K562 (cell line): ENCODE measurements at regions not wholly inside any gene's neighbourhood (a gene's known extent, or its start where the extent isn't known, plus 50 kb on each side); places are given as distances from the start of the nearest gene placed in this dataset.

Experiments
- ATAC-seq: fragments of 200-7000 bp; cut with Tn5 transposase; 3 replicates; pipeline ENCODE4 v1.9.1; 2020; ENCODE audit warnings: moderate library complexity
- BruUV-seq: library from RNA; stranded (reverse); fragments of 400-500 nt; replicated peaks from 2 replicates; lab custom pipeline; 2021; lab: Mats Ljungman, UMichigan
- CTCF ChIA-PET: fragments of 300-600 bp; formaldehyde crosslinking; extraction: SDS; loops from one replicate; lab custom pipeline; 2021; ENCODE audit warnings: low intra/inter-chr PET ratio; lab: Yijun Ruan, JAX
- POLR2A ChIA-PET: fragments of 300-600, 350-650 bp; sonication (Branson Sonifier 250); formaldehyde crosslinking; extraction: SDS; loops from one replicate; lab custom pipeline; 2021; ENCODE audit warnings: antibody characterized with exemption, inconsistent platforms; lab: Yijun Ruan, JAX
- DNase-seq, 4 experiments: peaks; one replicate each; pipeline versions ENCODE4 v3.0.0 to v3.0.0-alpha.2; 2011 to 2018; ENCODE audit warnings: low spot score in 3 of 4, mixed read lengths in 3 of 4; ENCODE audit errors: extremely low read depth in 1 of 4
- FAIRE-seq: peaks from 2 replicates; lab custom pipeline; 2011; peaks lifted over from hg19 to GRCh38; lab: Jason Lieb, UNC
- H2AFZ ChIP-seq: 2 replicates; pipeline ENCODE4 v1.6.0; 2011; ENCODE audit warnings: low read depth, low read length, control low read depth, inconsistent platforms
- H3K27ac ChIP-seq: fragments of 200-600 bp; 3 replicates; pipeline ENCODE4 v1.8.0; 2011; ENCODE audit warnings: low read depth, mild to moderate bottlenecking, control low read depth, inconsistent platforms, low read length, moderate library complexity, mixed read lengths; ENCODE audit errors: extremely low read depth
- H3K27me3 ChIP-seq, 2 experiments: fragments of 300-600 bp in 1 of 2; 2 replicates in 1 of 2; 3 replicates in 1 of 2; pipeline versions ENCODE4 v1.6.0 to v1.8.0; 2011; ENCODE audit warnings: inconsistent platforms in 2 of 2, low read length in 2 of 2, mild to moderate bottlenecking in 1 of 2, mixed read lengths in 1 of 2, moderate library complexity in 1 of 2; ENCODE audit not compliant: control insufficient read depth in 2 of 2, insufficient read depth in 2 of 2
- H3K36me3 ChIP-seq: fragments of 300-600 bp; 3 replicates; pipeline ENCODE4 v1.8.0; 2011; ENCODE audit warnings: mild to moderate bottlenecking, low read length, inconsistent platforms; ENCODE audit not compliant: control insufficient read depth, insufficient read depth
- H3K4me1 ChIP-seq, 2 experiments: fragments of 200-600 bp in 1 of 2; replicated peaks in 1 of 2; 2 replicates in 1 of 2; 3 replicates in 1 of 2; pipeline versions ENCODE4 v1.5.1 to v1.8.0; 2011; ENCODE audit warnings: inconsistent platforms in 2 of 2, low read length in 2 of 2, mild to moderate bottlenecking in 1 of 2, mixed read lengths in 1 of 2, moderate library complexity in 1 of 2; ENCODE audit not compliant: control insufficient read depth in 2 of 2, insufficient read depth in 2 of 2
- H3K4me2 ChIP-seq: 2 replicates; pipeline ENCODE4 v1.6.1; 2011; ENCODE audit warnings: low read length, control low read depth, inconsistent platforms, mixed read lengths; ENCODE audit not compliant: insufficient read depth
- H3K4me3 ChIP-seq: fragments of 200-600 bp; sonication (generic), shearing (Covaris generic); 2 replicates; pipeline ENCODE4 v1.5.1; 2016; ENCODE audit warnings: control low read depth, inconsistent platforms
- H3K79me2 ChIP-seq: fragments of 200-600 bp; 3 replicates; pipeline ENCODE4 v1.8.0; 2011; ENCODE audit warnings: low read length, inconsistent platforms; ENCODE audit not compliant: control insufficient read depth, insufficient read depth
- H3K9ac ChIP-seq, 2 experiments: 2 replicates each; pipeline versions ENCODE4 v1.6.0 to v1.6.1; 2011; ENCODE audit warnings: low read depth in 2 of 2, low read length in 2 of 2, control low read depth in 1 of 2, inconsistent platforms in 1 of 2, mild to moderate bottlenecking in 1 of 2, mixed read lengths in 1 of 2; ENCODE audit not compliant: insufficient read depth in 1 of 2
- H3K9me1 ChIP-seq: one replicate; pipeline ENCODE4 v1.6.0; 2011; ENCODE audit warnings: inconsistent platforms, mild to moderate bottlenecking, low read length, moderate library complexity; ENCODE audit not compliant: control insufficient read depth, insufficient read depth
- H3K9me3 ChIP-seq: replicated peaks from 2 replicates; pipeline ENCODE4 v1.5.1; 2011; ENCODE audit warnings: low read depth, low read length, inconsistent platforms; ENCODE audit not compliant: control insufficient read depth, insufficient read depth
- H4K20me1 ChIP-seq: replicated peaks from 2 replicates; pipeline ENCODE4 v1.6.1; 2011; ENCODE audit warnings: low read length, inconsistent platforms, mixed read lengths; ENCODE audit not compliant: control insufficient read depth, insufficient read depth
- ATF1 ChIP-seq, 2 experiments: fragments of 450-650 bp in 1 of 2; IDR thresholded peaks; 2 replicates each; pipeline ENCODE4 v1.6.1; 2016; ENCODE audit warnings: missing compliant biosample characterization in 1 of 2, missing genetic modification characterization in 1 of 2
- CREM ChIP-seq: IDR thresholded peaks from 2 replicates; pipeline ENCODE4 v1.6.1; 2014; ENCODE audit warnings: antibody characterized with exemption, low read depth
- ELF4 ChIP-seq: fragments of 450-650 bp; formaldehyde crosslinking; IDR thresholded peaks from 2 replicates; pipeline ENCODE4 v1.4.0; 2022; ENCODE audit warnings: missing genetic modification characterization
- FOS ChIP-seq: IDR thresholded peaks from 3 replicates; pipeline ENCODE4 v1.6.1; 2011; ENCODE audit not compliant: insufficient read length; ENCODE audit errors: extremely low read depth
- FOSL1 ChIP-seq: fragments of 200-800 bp; sonication (Bioruptor generic); conservative IDR thresholded peaks from 2 replicates; pipeline ENCODE4 v1.6.1; 2016; ENCODE audit warnings: missing genetic modification characterization, missing compliant biosample characterization
- FOXK2 ChIP-seq, 2 experiments: fragments of 450-650 bp; IDR thresholded peaks in 1 of 2; conservative IDR thresholded peaks in 1 of 2; 2 replicates each; pipeline ENCODE4 v1.6.1; 2016; ENCODE audit warnings: low read depth in 2 of 2, mild to moderate bottlenecking in 1 of 2
- GATA2 ChIP-seq: sonication (generic); formaldehyde crosslinking; IDR thresholded peaks from 2 replicates; pipeline ENCODE4 v1.4.0; 2020; ENCODE audit warnings: mild to moderate bottlenecking, missing genetic modification reagents
- MEIS2 ChIP-seq: fragments of 450-650 bp; IDR thresholded peaks from 2 replicates; pipeline ENCODE4 v1.6.1; 2014; ENCODE audit warnings: mild to moderate bottlenecking; ENCODE audit not compliant: partially characterized antibody
- POLR2H ChIP-seq: IDR thresholded peaks from 2 replicates; pipeline ENCODE4 v1.6.1; 2016; ENCODE audit warnings: missing genetic modification characterization, low read depth, mild to moderate bottlenecking, control low read depth, missing compliant biosample characterization, moderate library complexity
- PRPF4 ChIP-seq: fragments of 200-400 bp; formaldehyde crosslinking; IDR thresholded peaks from one replicate; pipeline ENCODE4 v1.6.1; 2017; ENCODE audit warnings: low read length, low read depth, mild to moderate bottlenecking; ENCODE audit not compliant: insufficient read depth, poor library complexity, severe bottlenecking
- SOX6 ChIP-seq: fragments of 450-650 bp; IDR thresholded peaks from 2 replicates; pipeline ENCODE4 v1.6.1; 2014; ENCODE audit warnings: mild to moderate bottlenecking
- TAL1 ChIP-seq: fragments of 450-650 bp; IDR thresholded peaks from 2 replicates; pipeline ENCODE4 v1.6.1; 2016; ENCODE audit warnings: mild to moderate bottlenecking
- TGIF2 ChIP-seq: sonication (generic); formaldehyde crosslinking; IDR thresholded peaks from 2 replicates; pipeline ENCODE4 v1.8.1; 2022; ENCODE audit warnings: mild to moderate bottlenecking, missing genetic modification reagents, moderate library complexity
- ZNF444 ChIP-seq: fragments of 250-450 bp; sonication (Bioruptor Pico); IDR thresholded peaks from 2 replicates; pipeline ENCODE4 v1.4.0; 2020; ENCODE audit warnings: mild to moderate bottlenecking, moderate library complexity
- ZNF583 ChIP-seq: fragments of 250-450 bp; sonication (Bioruptor Pico); IDR thresholded peaks from 2 replicates; pipeline ENCODE4 v1.4.0; 2020
- ZNF79 ChIP-seq: fragments of 250-450 bp; sonication (Bioruptor Pico); IDR thresholded peaks from 2 replicates; pipeline ENCODE4 v1.4.0; 2020; ENCODE audit warnings: low read depth, mild to moderate bottlenecking, moderate library complexity
- WGBS: fragments of 100-300 bp; shearing (Covaris generic); methylation state at CpG from one replicate; pipeline ENCODE4 v1.1.6; 2016; ENCODE audit warnings: low coverage, mixed read lengths; ENCODE audit not compliant: insufficient coverage; ENCODE audit errors: missing lambda C conversion rate; 5-methylcytosine and 5-hydroxymethylcytosine counted together
- in situ Hi-C: fragments of 300-500 bp; cut with MboI; formaldehyde crosslinking; loops from 4 replicates; pipeline ENCODE4 v1.15.0; 2018; ENCODE audit warnings: inconsistent platforms, mixed read lengths
- intact Hi-C: fragments of 100-400 bp; cut with micrococcal nuclease; formaldehyde crosslinking; loops from 2 replicates; pipeline ENCODE4 v1.14.2; 2022
- TF ChIP-seq, protein P1 (sequence below): fragments of 250-450 bp; sonication (Bioruptor Pico); IDR thresholded peaks from 2 replicates; pipeline ENCODE4 v1.8.0; 2022; ENCODE audit warnings: inconsistent platforms
- TF ChIP-seq, protein P2 (sequence below): fragments of 200-800 bp; sonication (Bioruptor generic); IDR thresholded peaks from 2 replicates; pipeline ENCODE4 v1.6.1; 2017; ENCODE audit warnings: missing genetic modification characterization, missing compliant biosample characterization

DNA sequence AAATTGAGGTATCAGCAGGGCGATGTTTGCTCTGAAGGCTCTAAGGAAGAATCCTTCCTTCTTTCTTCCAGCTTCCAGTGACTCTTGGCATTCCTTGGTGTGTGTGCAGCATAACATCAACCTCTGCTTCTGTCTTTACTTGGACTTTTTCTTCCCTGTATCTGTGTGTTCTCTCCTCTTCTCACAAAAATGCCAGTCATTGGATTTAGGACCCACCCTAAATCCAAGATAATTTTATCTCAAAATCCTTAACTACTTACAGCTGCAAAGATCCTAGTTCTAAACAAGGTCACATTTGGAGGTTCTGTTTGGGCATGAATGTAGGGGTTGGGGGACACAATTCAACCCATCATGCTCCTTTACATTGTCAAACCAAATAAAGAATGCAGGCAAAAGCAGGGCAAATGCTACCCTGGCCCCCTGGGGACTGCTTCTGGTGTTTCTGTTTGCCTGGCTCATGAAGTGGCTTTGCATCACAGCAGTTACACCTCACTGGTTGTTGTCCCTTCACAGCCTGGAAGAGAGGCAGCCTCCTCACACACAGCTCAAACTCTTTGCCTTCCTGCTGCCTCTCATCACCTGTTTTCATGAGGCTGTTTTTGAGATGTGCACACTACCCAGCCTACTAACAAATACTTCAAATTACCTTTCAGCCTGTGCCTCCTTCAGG lies 64.8 kb upstream of the PLCXD3 start (continued):
- TF ChIP-seq, protein P1, sequence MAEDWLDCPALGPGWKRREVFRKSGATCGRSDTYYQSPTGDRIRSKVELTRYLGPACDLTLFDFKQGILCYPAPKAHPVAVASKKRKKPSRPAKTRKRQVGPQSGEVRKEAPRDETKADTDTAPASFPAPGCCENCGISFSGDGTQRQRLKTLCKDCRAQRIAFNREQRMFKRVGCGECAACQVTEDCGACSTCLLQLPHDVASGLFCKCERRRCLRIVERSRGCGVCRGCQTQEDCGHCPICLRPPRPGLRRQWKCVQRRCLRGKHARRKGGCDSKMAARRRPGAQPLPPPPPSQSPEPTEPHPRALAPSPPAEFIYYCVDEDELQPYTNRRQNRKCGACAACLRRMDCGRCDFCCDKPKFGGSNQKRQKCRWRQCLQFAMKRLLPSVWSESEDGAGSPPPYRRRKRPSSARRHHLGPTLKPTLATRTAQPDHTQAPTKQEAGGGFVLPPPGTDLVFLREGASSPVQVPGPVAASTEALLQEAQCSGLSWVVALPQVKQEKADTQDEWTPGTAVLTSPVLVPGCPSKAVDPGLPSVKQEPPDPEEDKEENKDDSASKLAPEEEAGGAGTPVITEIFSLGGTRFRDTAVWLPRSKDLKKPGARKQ (CRISPR knock-in tag), result no peak
- no peak for TF ChIP-seq ELF4 (CRISPR knock-in tag)
- no peak for TF ChIP-seq FOS
- no peak for TF ChIP-seq ZNF583 (CRISPR knock-in tag)
- no peak for TF ChIP-seq FOSL1 (tag)
- TF ChIP-seq TGIF2 (CRISPR knock-in tag), result no peak
- TF ChIP-seq POLR2H, result no peak
- no peak for TF ChIP-seq CREM
- no peak for TF ChIP-seq PRPF4
- TF ChIP-seq, all 486 proteins: peak for 0

DNA sequence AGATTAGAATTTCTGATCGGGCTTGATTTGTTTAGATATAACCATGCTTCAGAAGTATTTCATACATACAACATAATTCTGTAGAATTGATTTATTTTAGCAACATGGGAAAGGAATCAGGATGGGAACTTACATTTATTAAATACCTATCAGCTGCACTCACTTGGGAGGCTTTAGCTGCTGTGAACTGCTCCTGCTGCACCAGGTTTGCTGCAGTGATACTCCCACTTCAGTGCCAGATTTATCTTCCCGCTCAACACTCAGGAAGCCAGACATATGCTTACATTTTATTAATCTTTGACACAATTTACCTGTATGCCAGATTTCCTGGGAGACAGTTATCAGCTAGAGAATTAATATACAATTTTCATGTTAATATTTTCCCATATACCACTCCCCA lies 64.0 kb upstream of the PLCXD3 start:
- in situ Hi-C loops, result no loop called here
- Histone ChIP-seq H3K4me3 (no peak overlapping the region), H4K20me1 (no peaks in the 10 kb centered on the region), H3K9ac (no peak overlapping the region), H2AFZ (no peak overlapping the region), H3K9me1 (no peaks in the 10 kb centered on the region), H3K27me3 (no peaks in the 10 kb centered on the region), H3K4me1 (no peaks in the 10 kb centered on the region), H3K27ac (no peak overlapping the region), H3K36me3 (no peaks in the 10 kb centered on the region), H3K79me2 (no peaks in the 10 kb centered on the region), H3K4me2 (no peak overlapping the region), H3K9me3 (no peaks in the 10 kb centered on the region)
- 2% methylated on average over 2 of the region's 2 CpGs for WGBS
- POLR2A ChIA-PET, result no interaction called here
- FAIRE-seq (no peak), ATAC-seq (no peak), DNase-seq (no peak)
- CTCF ChIA-PET, result no interaction called here
- no TSS peak for BruUV-seq
- intact Hi-C loops, result no loop called here
- TF ChIP-seq FOXK2 (conservative IDR thresholded peaks at IDR 0.05 in 1 of 2, IDR thresholded peaks at IDR 0.05 in 1 of 2; ENCODE audit: low read depth in 2 of 2) (no peak), ZNF444 (no peak), MEIS2 (no peak), GATA2 (CRISPR knock-in tag) (no peak), SOX6 (no peak), TAL1 (no peak), ZNF79 (no peak), ATF1 (CRISPR knock-in tag; IDR thresholded peaks at IDR 0.05) (no peak), ATF1 (tag; IDR thresholded peaks at IDR 0.05) (no peak)
- TF ChIP-seq, protein P2, sequence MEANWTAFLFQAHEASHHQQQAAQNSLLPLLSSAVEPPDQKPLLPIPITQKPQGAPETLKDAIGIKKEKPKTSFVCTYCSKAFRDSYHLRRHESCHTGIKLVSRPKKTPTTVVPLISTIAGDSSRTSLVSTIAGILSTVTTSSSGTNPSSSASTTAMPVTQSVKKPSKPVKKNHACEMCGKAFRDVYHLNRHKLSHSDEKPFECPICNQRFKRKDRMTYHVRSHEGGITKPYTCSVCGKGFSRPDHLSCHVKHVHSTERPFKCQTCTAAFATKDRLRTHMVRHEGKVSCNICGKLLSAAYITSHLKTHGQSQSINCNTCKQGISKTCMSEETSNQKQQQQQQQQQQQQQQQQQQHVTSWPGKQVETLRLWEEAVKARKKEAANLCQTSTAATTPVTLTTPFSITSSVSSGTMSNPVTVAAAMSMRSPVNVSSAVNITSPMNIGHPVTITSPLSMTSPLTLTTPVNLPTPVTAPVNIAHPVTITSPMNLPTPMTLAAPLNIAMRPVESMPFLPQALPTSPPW, result no peak
